HCT116 (cell line): ENCODE measurements at regions not wholly inside any gene's neighbourhood (a gene's known extent, or its start where the extent isn't known, plus 50 kb on each side); places are given as distances from the start of the nearest gene placed in this dataset.

ENCODE experiments used
- ATAC-seq: fragments of 200-7000 bp; cut with Tn5 transposase; 2 replicates; pipeline ENCODE4 v1.9.1; 2020; ENCODE audit warnings: mild to moderate bottlenecking, moderate library complexity
- BruUV-seq: library from RNA; stranded (reverse); fragments of 400-500 nt; replicated peaks from 2 replicates; lab custom pipeline; 2021; lab: Mats Ljungman, UMichigan
- CTCF ChIA-PET: fragments of 300-600 bp; sonication (Branson Sonifier 250); formaldehyde crosslinking; loops from one replicate; lab custom pipeline; 2021; ENCODE audit warnings: antibody characterized with exemption; lab: Charles Lee
- POLR2A ChIA-PET: fragments of 300-600, 350-600 bp; sonication (Branson Sonifier 250); formaldehyde crosslinking; loops from one replicate; lab custom pipeline; 2021; ENCODE audit warnings: antibody characterized with exemption; lab: Charles Lee
- RAD21 ChIA-PET, 2 experiments: fragments of 300-600 bp; sonication (Branson Sonifier 250); formaldehyde crosslinking; loops; one replicate each; lab custom pipeline; 2023; ENCODE audit warnings: low total read pairs in 2 of 2; ENCODE audit not compliant: uncharacterized antibody in 2 of 2, unreplicated experiment in 2 of 2, low non-redundant PET in 1 of 2; lab: Charles Lee
- DNase-seq: peaks from one replicate; pipeline ENCODE4 v3.0.0-alpha.2; 2010; ENCODE audit warnings: low read depth, low spot score
- H2AFZ ChIP-seq: fragments of 200-600 bp; shearing (Covaris generic), sonication (generic); 2 replicates; pipeline ENCODE4 v1.6.1; 2017; ENCODE audit warnings: low read depth, mixed run types, mixed read lengths, antibody characterized with exemption, low read length; ENCODE audit not compliant: poor library complexity, severe bottlenecking
- H3K27ac ChIP-seq: 2 replicates; pipeline ENCODE4 v1.5.1; 2012; ENCODE audit warnings: low read depth, low read length
- H3K27me3 ChIP-seq: fragments of 200-600 bp; sonication (generic); 2 replicates; pipeline ENCODE4 v1.6.1; 2016; ENCODE audit warnings: mixed run types, low read length, mixed read lengths; ENCODE audit not compliant: insufficient read depth
- H3K36me3 ChIP-seq, 2 experiments: fragments of 200-500 bp in 1 of 2; fragments of 200-600 bp in 1 of 2; sonication (Bioruptor generic) in 1 of 2; sonication (generic) in 1 of 2; 2 replicates each; pipeline versions ENCODE4 v1.5.1 to v1.6.1; 2014 to 2016; ENCODE audit warnings: low read length in 2 of 2, inconsistent platforms in 1 of 2, mixed read lengths in 1 of 2, mixed run types in 1 of 2; ENCODE audit not compliant: insufficient read depth in 2 of 2, control insufficient read depth in 1 of 2
- H3K4me1 ChIP-seq, 2 experiments: fragments of 200-600 bp in 1 of 2; sonication (generic) in 1 of 2; 2 replicates each; pipeline versions ENCODE4 v1.5.1 to v1.6.1; 2012 to 2017; ENCODE audit warnings: low read length in 2 of 2, inconsistent platforms in 1 of 2, mild to moderate bottlenecking in 1 of 2, mixed read lengths in 1 of 2, mixed run types in 1 of 2, moderate library complexity in 1 of 2; ENCODE audit not compliant: insufficient read depth in 2 of 2, control insufficient read depth in 1 of 2
- H3K4me2 ChIP-seq: fragments of 200-600 bp; sonication (generic); 2 replicates; pipeline ENCODE4 v1.6.1; 2017; ENCODE audit warnings: mixed run types, low read length, mixed read lengths
- H3K4me3 ChIP-seq, 2 experiments: fragments of 200-600 bp in 1 of 2; sonication (generic) in 1 of 2; replicated peaks in 1 of 2; 2 replicates each; pipeline ENCODE4 v1.5.1; 2011 to 2016; ENCODE audit warnings: low read length in 2 of 2, control low read depth in 1 of 2, low read depth in 1 of 2, mild to moderate bottlenecking in 1 of 2, mixed read lengths in 1 of 2, mixed run types in 1 of 2
- H3K79me2 ChIP-seq: fragments of 200-600 bp; sonication (generic); 2 replicates; pipeline ENCODE4 v1.6.1; 2017; ENCODE audit warnings: mild to moderate bottlenecking, mixed run types, low read length, moderate library complexity, mixed read lengths; ENCODE audit not compliant: insufficient read depth
- H3K9ac ChIP-seq: fragments of 200-600 bp; sonication (generic); 2 replicates; pipeline ENCODE4 v1.6.1; 2016; ENCODE audit warnings: low read length, mixed read lengths
- H3K9me2 ChIP-seq: fragments of 200-600 bp; sonication (generic), shearing (Covaris generic); 2 replicates; pipeline ENCODE4 v1.6.1; 2017; ENCODE audit warnings: mixed run types, mild to moderate bottlenecking, moderate library complexity; ENCODE audit not compliant: insufficient read depth
- H3K9me3 ChIP-seq, 2 experiments: fragments of 200-500 bp in 1 of 2; fragments of 200-600 bp in 1 of 2; sonication (Bioruptor generic) in 1 of 2; sonication (generic) in 1 of 2; 2 replicates each; pipeline ENCODE4 v1.6.1; 2014 to 2017; ENCODE audit warnings: low read length in 2 of 2, mixed read lengths in 2 of 2, inconsistent platforms in 1 of 2, low read depth in 1 of 2, mild to moderate bottlenecking in 1 of 2, mixed run types in 1 of 2, moderate library complexity in 1 of 2; ENCODE audit not compliant: control insufficient read depth in 1 of 2, insufficient read depth in 1 of 2
- H4K20me1 ChIP-seq: fragments of 200-600 bp; sonication (generic), shearing (Covaris generic); 2 replicates; pipeline ENCODE4 v1.6.1; 2017; ENCODE audit warnings: mixed run types, mild to moderate bottlenecking, moderate library complexity; ENCODE audit not compliant: insufficient read depth
- ATF3 ChIP-seq: IDR thresholded peaks from 2 replicates; pipeline ENCODE4 v1.6.1; 2012
- CEBPB ChIP-seq: IDR thresholded peaks from 2 replicates; pipeline ENCODE4 v1.6.1; 2012; ENCODE audit warnings: low read depth
- CTCF ChIP-seq, 3 experiments: fragments of 200-600 bp in 1 of 3; sonication (generic) in 1 of 3; IDR thresholded peaks in 2 of 3; conservative IDR thresholded peaks in 1 of 3; 2 replicates each; pipeline ENCODE4 v1.5.1; 2012 to 2017; ENCODE audit warnings: low read depth in 2 of 3, low read length in 2 of 3, antibody characterized with exemption in 1 of 3, borderline replicate concordance in 1 of 3, control low read depth in 1 of 3, mild to moderate bottlenecking in 1 of 3, mixed read lengths in 1 of 3, mixed run types in 1 of 3, moderate library complexity in 1 of 3; ENCODE audit not compliant: insufficient read depth in 1 of 3
- EGR1 ChIP-seq: IDR thresholded peaks from 2 replicates; pipeline ENCODE4 v1.6.1; 2012; ENCODE audit warnings: low read depth
- EZH2 ChIP-seq: fragments of 200-600 bp; sonication (generic); IDR thresholded peaks from 2 replicates; pipeline ENCODE4 v1.6.1; 2017; ENCODE audit warnings: antibody characterized with exemption, mixed run types
- EZH2phosphoT487 ChIP-seq: fragments of 200-600 bp; IDR thresholded peaks from 2 replicates; pipeline ENCODE4 v1.6.1; 2018; ENCODE audit warnings: antibody characterized with exemption, borderline replicate concordance
- FOSL1 ChIP-seq: IDR thresholded peaks from 2 replicates; pipeline ENCODE4 v1.6.1; 2012; ENCODE audit warnings: low read depth
- JUND ChIP-seq: IDR thresholded peaks from 2 replicates; pipeline ENCODE4 v1.6.1; 2012
- POLR2A ChIP-seq: IDR thresholded peaks from 2 replicates; pipeline ENCODE4 v1.7.0; 2011; ENCODE audit warnings: borderline replicate concordance; ENCODE audit not compliant: insufficient read depth, insufficient read length; ENCODE audit errors: extremely low read depth
- RAD21 ChIP-seq: IDR thresholded peaks from 2 replicates; pipeline ENCODE4 v1.6.1; 2012; ENCODE audit warnings: low read depth, mild to moderate bottlenecking
- REST ChIP-seq: IDR thresholded peaks from 2 replicates; pipeline ENCODE4 v1.6.1; 2012; ENCODE audit warnings: low read depth
- SP1 ChIP-seq: IDR thresholded peaks from 2 replicates; pipeline ENCODE4 v1.6.1; 2012; ENCODE audit warnings: low read depth
- TCF7L2 ChIP-seq: IDR thresholded peaks from 2 replicates; pipeline ENCODE4 v1.7.0; 2011; ENCODE audit warnings: borderline replicate concordance, inconsistent platforms; ENCODE audit not compliant: insufficient read depth, insufficient read length; ENCODE audit errors: extremely low read depth
- ZBTB33 ChIP-seq: IDR thresholded peaks from 2 replicates; pipeline ENCODE4 v1.6.1; 2011; ENCODE audit warnings: mild to moderate bottlenecking, low read length, moderate library complexity; ENCODE audit not compliant: insufficient replicate concordance; ENCODE audit errors: extremely low read depth
- ZNF274 ChIP-seq: fragments of 200-500 bp; sonication (Bioruptor generic); IDR thresholded peaks from 2 replicates; pipeline ENCODE4 v1.6.1; 2014; ENCODE audit warnings: mild to moderate bottlenecking, low read depth, low read length, inconsistent platforms
- intact Hi-C: fragments of 100-400 bp; cut with micrococcal nuclease; formaldehyde crosslinking; loops from 2 replicates; pipeline ENCODE4 v1.10.0; 2022

GRCh38 chr4:110824344-110824743, 201.5 kb upstream of the PITX2 start:
- no peaks in the 10 kb centered on the region for H4K20me1 ChIP-seq
- H3K27ac ChIP-seq = no peak overlapping the region
- no peak for TF ChIP-seq ZNF274
- TF ChIP-seq EZH2phosphoT487 = no peak
- TF ChIP-seq EZH2 = no peak
- no peak for TF ChIP-seq RAD21
- no peak for TF ChIP-seq ATF3
- TF ChIP-seq FOSL1 = no peak
- no peak for TF ChIP-seq TCF7L2
- no peak for TF ChIP-seq REST
- TF ChIP-seq EGR1 = no peak
- no peak for TF ChIP-seq CEBPB
- no peak for TF ChIP-seq SP1
- no peak for TF ChIP-seq CTCF (IDR thresholded peaks at IDR 0.05 in 2 of 3, conservative IDR thresholded peaks at IDR 0.05 in 1 of 3; ENCODE audit: borderline replicate concordance in 1 of 3, insufficient read depth in 1 of 3, low read depth in 2 of 3, low read length in 2 of 3)
- no peak for TF ChIP-seq POLR2A
- no peak for TF ChIP-seq JUND
- TF ChIP-seq ZBTB33 = no peak
- no peak for DNase-seq
- H3K27me3 ChIP-seq = no peaks in the 10 kb centered on the region
- no peaks in the 10 kb centered on the region for H3K79me2 ChIP-seq
- CTCF ChIA-PET = no interaction called here
- no peaks in the 10 kb centered on the region for H3K9me3 ChIP-seq
- H3K4me2 ChIP-seq = no peak overlapping the region
- no peak overlapping the region for H3K4me3 ChIP-seq
- H3K9ac ChIP-seq = no peak overlapping the region
- POLR2A ChIA-PET = no interaction called here
- RAD21 ChIA-PET = no interaction called here
- no peak overlapping the region for H2AFZ ChIP-seq
- no TSS peak for BruUV-seq
- H3K9me2 ChIP-seq = no peaks in the 10 kb centered on the region
- H3K36me3 ChIP-seq = no peaks in the 10 kb centered on the region
- no peak for ATAC-seq
- peaks cover 0 to 4% of the 10 kb centered on the region in 2 experiments; a peak in 2 of 4 replicates for H3K4me1 ChIP-seq
- intact Hi-C loops = no loop called here
